ENCODE measurements at regions not wholly inside any gene's neighbourhood (a gene's known extent, or its start where the extent isn't known, plus 50 kb on each side); places are given as distances from the start of the nearest gene placed in this dataset.

DNA sequence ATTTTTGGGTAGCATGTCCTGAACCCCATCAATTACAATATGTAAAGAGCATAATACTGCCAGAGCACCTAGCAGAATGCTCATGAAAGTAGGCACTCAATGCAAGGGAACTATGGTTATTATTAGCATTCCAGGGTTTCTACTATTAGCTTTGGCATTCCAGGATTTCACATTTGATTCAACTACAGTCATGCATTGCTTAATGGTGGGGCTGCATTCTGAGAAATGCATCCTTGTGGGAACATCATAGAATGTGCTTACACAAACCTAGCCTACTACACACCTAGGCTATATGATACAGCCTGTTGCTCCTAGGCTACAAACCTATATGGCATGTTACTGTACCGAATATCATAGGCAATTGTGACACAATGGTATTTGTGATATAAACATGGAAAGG is 247.8 kb downstream of the CD83 start:
- H3K4me3 Mint-ChIP-seq: no peak overlapping the region
- no peak overlapping the region for H3K27ac Mint-ChIP-seq
- no peaks in the 10 kb centered on the region for H3K9me3 Mint-ChIP-seq
- DNase-seq (ENCODE audit: low spot score): no peak
- peaks cover 5% of the 10 kb centered on the region for H3K4me1 Mint-ChIP-seq (ENCODE audit: low read depth)
- H3K27me3 Mint-ChIP-seq (ENCODE audit: low read depth): no peaks in the 10 kb centered on the region
- no peaks in the 10 kb centered on the region for H3K36me3 Mint-ChIP-seq (ENCODE audit: low read depth)

DNA sequence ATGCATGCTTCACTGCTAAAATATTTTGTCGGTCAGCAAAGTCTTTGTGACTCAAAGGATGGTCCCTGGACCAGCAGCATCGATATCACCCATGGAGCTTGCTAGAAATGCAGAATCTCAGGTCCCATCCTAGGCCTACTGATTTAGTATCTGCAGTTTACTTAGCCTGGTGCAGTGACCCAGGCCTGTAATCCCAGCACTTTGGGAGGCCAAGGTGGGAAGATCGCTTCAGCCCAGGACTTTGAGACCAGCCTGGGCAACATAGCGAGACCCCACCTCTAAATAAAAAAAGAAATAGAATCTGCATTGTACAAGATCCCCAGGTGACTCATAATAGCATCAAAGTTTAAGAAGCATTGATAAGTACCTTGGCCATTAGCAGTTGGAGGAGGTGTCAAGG is 248.7 kb downstream of the CD83 start:
- H3K27ac Mint-ChIP-seq: no peak overlapping the region
- no peak overlapping the region for H3K4me3 Mint-ChIP-seq
- no peaks in the 10 kb centered on the region for H3K9me3 Mint-ChIP-seq
- H3K27me3 Mint-ChIP-seq (ENCODE audit: low read depth): no peaks in the 10 kb centered on the region
- no peaks in the 10 kb centered on the region for H3K36me3 Mint-ChIP-seq (ENCODE audit: low read depth)
- no peak for DNase-seq (ENCODE audit: low spot score)
- peaks cover 7% of the 10 kb centered on the region for H3K4me1 Mint-ChIP-seq (ENCODE audit: low read depth)

DNA sequence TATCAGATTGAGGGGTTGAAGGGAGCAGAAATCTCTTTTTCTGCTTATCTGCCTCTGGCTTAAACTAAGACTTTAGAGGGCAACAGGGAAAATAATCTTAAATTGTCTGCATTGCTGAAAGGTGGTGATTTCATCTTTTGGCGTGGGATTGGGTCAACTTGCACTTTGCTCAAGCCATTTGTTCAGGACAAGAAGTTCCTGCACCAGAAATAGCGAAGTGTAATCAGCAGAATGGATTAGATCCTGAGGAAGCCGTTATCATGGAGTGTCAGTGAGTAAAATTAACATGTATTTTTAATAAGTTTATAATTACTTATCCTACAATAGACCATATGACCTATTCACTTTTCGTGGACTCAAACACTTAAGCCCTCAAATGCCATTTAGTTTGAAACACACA is 249.3 kb downstream of the CD83 start:
- peaks cover 10% of the 10 kb centered on the region for H3K4me1 Mint-ChIP-seq (ENCODE audit: low read depth)
- H3K9me3 Mint-ChIP-seq: no peaks in the 10 kb centered on the region
- no peak overlapping the region for H3K27ac Mint-ChIP-seq
- H3K36me3 Mint-ChIP-seq (ENCODE audit: low read depth): no peaks in the 10 kb centered on the region
- no peaks in the 10 kb centered on the region for H3K27me3 Mint-ChIP-seq (ENCODE audit: low read depth)
- H3K4me3 Mint-ChIP-seq: no peak overlapping the region
- DNase-seq (ENCODE audit: low spot score): no peak

DNA sequence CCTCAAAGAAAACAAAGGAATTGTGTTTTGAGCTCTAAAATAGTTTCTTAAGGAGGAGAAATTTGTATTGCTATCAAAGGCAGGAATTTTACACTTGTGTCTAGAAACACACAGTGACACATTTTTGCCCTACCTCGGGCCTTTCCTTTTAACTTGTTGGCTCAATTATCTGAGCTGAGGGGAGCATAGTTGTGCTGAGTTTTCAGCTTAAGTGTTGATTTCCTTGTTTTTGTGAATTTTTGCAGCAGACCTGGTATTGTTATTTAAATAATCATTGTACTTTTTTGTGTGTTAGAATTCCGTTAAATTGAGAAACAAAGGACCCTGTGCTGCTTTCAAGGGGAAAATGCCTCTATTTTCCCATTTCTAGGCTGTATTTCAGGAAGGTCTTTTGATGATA is 249.7 kb downstream of the CD83 start:
- H3K27ac Mint-ChIP-seq: no peak overlapping the region
- peaks cover 12% of the 10 kb centered on the region for H3K4me1 Mint-ChIP-seq (ENCODE audit: low read depth)
- H3K9me3 Mint-ChIP-seq: no peaks in the 10 kb centered on the region
- H3K36me3 Mint-ChIP-seq (ENCODE audit: low read depth): no peaks in the 10 kb centered on the region
- no peak for DNase-seq (ENCODE audit: low spot score)
- H3K4me3 Mint-ChIP-seq: no peak overlapping the region
- H3K27me3 Mint-ChIP-seq (ENCODE audit: low read depth): no peaks in the 10 kb centered on the region

DNA sequence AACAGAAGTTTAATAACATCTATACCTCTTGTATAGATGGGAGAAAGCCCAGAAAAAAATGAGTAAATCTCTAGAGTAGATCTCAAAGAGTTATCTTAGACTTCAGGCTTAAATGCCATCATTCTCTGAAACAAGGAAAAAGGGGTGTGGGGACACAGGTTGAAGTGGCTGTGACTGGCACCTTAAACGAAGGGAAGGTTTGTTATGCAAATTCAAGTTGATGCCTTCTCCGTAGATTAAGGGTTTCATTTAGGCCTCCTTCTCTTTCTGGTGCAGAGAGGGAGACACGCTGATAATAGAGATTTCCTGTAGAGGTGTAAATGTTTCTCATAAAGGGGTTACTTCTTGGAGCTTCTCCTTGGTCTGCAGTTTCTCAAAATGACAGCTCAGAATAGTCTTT is 252.1 kb downstream of the CD83 start:
- Mint-ChIP-seq H3K4me3 (no peak overlapping the region), H3K4me1 (ENCODE audit: low read depth) (peaks cover 24% of the 10 kb centered on the region), H3K27ac (no peak overlapping the region), H3K9me3 (no peaks in the 10 kb centered on the region), H3K27me3 (ENCODE audit: low read depth) (no peaks in the 10 kb centered on the region), H3K36me3 (ENCODE audit: low read depth) (no peaks in the 10 kb centered on the region)
- no peak for DNase-seq (ENCODE audit: low spot score)

DNA sequence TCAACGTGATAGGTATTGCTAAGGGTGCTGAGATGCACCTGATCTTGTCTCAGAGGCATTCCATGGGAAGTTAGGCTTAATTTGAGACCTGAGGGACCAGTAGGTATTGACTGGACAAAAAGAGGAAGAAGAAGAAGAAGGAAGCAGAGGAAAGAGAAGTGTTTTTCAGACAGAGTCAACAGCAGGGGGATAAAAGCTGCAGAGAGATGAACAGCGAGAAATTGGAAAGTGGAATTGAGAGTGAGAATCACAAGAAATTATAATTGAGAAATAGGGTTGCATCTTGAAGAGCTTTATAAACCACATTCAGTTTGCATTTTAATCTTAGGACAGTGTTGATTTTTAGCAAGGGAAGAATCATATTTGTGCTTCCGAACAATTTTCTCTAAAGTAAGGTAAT is 254.0 kb downstream of the CD83 start:
- Mint-ChIP-seq H3K4me3 (no peak overlapping the region), H3K27me3 (ENCODE audit: low read depth) (no peaks in the 10 kb centered on the region), H3K4me1 (ENCODE audit: low read depth) (peaks cover 35% of the 10 kb centered on the region), H3K9me3 (no peaks in the 10 kb centered on the region), H3K27ac (no peak overlapping the region), H3K36me3 (ENCODE audit: low read depth) (no peaks in the 10 kb centered on the region)
- no peak for DNase-seq (ENCODE audit: low spot score)

DNA sequence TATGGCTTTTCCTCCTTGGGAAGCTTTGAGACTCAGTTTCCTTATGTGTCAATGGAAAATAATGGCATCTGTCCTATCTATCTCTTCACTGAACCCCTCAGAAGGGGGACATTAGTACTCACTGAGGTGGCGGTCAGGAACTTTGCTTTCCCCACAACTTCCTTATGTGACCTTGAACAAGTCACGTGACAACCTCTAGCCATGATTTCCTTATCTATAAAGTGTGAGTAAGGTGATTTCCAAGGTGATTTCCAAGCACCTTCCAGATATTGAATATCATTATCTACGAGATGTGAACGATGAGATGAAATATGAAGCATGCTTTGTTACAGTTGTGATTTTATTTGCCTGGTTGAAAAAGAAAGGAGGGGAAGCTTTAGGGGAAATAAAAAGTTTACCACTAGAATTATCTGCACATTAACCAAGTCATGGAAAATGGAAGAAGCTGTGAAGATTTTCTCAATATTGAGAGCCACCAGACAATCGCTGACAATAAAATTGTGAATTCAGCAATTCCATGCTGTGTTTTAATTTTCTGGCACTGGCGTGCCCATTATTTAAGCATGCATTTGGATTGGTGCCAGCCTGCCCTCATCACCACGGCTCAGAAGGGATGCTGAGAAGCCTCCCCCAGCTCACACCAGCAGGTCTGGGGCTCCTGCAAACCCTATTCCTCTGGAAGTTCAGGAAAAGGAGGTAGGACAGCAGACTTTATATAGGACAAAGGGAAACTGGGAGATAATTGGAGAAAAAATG is 255.3 kb downstream of the CD83 start:
- no peaks in the 10 kb centered on the region for H3K36me3 Mint-ChIP-seq (ENCODE audit: low read depth)
- no peaks in the 10 kb centered on the region for H3K9me3 Mint-ChIP-seq
- no peak overlapping the region for H3K27ac Mint-ChIP-seq
- no peak for DNase-seq (ENCODE audit: low spot score)
- no peak overlapping the region for H3K4me3 Mint-ChIP-seq
- peaks cover 35% of the 10 kb centered on the region for H3K4me1 Mint-ChIP-seq (ENCODE audit: low read depth)
- H3K27me3 Mint-ChIP-seq (ENCODE audit: low read depth): no peaks in the 10 kb centered on the region

DNA sequence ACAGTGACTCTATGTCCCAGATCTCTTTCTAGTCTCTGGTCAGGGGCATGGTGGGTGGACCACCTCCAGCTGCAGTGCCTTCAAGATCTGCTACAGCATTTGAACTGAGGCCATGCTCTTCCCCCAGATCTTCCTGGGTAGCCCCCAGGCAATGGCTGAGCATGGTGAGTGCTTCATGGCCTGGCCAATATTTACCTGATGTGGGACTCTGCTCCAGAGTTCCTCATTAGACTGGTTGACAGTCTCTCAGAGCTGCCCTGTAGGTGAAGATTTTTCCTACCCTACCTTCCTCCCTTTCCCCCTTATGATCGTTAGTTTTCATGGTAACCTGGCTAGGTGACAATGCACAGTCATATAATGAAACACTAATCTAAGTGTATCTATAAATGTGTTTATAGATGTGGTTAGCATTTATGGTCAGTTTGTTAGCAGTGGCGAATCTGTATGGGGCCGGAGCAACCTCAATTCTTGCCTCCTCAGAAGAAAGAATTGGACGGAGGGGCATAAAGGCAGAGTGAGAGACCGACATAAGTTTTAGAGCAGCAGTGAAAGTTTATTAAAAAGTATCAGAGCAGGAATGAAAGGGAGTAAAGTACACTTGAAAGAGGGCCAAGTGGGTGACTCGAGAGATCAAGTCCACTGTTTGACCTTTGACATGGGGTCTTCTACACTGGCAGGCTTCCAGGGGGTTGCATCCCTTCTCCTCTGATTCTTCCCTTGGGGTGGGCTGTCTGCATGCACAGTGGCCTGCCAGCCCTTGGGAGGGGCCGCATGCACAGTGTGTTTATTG is 256.3 kb downstream of the CD83 start:
- H3K9me3 Mint-ChIP-seq: peaks cover 4% of the 10 kb centered on the region
- H3K36me3 Mint-ChIP-seq (ENCODE audit: low read depth): peaks cover 3% of the 10 kb centered on the region
- no peaks in the 10 kb centered on the region for H3K27me3 Mint-ChIP-seq (ENCODE audit: low read depth)
- H3K4me1 Mint-ChIP-seq (ENCODE audit: low read depth): peaks cover 35% of the 10 kb centered on the region
- no peak overlapping the region for H3K27ac Mint-ChIP-seq
- H3K4me3 Mint-ChIP-seq: no peak overlapping the region
- no peak for DNase-seq (ENCODE audit: low spot score)

DNA sequence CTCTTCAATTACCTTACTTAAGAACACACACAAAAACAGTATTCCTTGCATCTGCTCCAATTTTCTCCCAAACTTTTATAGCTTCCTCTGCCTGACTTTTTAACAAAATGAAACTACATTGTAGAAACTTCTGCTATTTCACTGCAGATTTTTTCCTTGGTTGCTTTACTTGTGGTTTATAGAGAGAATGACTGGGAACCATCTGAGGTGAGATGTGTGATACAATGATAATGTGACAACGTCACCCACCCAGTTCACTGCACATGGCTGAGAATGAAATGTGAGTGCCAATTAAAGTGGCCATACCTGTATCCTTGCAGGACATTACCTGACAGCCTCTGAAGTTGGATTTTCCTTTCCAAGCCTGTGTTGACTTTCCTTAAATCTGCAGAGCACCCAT is 258.4 kb downstream of the CD83 start:
- peaks cover 4% of the 10 kb centered on the region for H3K9me3 Mint-ChIP-seq
- no peaks in the 10 kb centered on the region for H3K27me3 Mint-ChIP-seq (ENCODE audit: low read depth)
- peaks cover 43% of the 10 kb centered on the region for H3K4me1 Mint-ChIP-seq (ENCODE audit: low read depth)
- H3K36me3 Mint-ChIP-seq (ENCODE audit: low read depth): peaks cover 3% of the 10 kb centered on the region
- DNase-seq (ENCODE audit: low spot score): peak; percentile 27
- H3K27ac Mint-ChIP-seq: no peak overlapping the region
- peak overlapping the region; percentile 3 for H3K4me3 Mint-ChIP-seq

DNA sequence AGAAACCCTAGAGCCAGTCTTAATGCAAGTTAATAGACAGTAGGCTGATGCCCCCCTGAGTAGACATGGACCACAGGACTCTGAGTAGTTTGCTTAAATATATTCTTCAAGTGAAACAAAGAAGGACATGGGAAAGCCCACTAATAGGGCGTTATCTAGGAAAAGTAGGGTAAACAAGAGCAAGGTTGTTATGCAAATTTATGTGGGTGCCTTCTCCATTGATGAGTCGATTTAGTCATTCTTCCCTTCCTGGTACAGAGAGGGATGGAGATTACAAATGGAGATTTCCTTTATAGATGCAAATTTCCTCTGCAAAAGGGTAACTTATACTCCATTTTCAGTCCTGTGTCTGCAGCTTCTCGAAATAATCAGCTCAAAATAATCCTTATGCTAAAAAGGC is 262.0 kb downstream of the CD83 start:
- Mint-ChIP-seq H3K4me1 (ENCODE audit: low read depth) (peaks cover 47% of the 10 kb centered on the region), H3K9me3 (peaks cover 4% of the 10 kb centered on the region), H3K27me3 (ENCODE audit: low read depth) (no peaks in the 10 kb centered on the region), H3K27ac (no peak overlapping the region), H3K36me3 (ENCODE audit: low read depth) (peaks cover 3% of the 10 kb centered on the region), H3K4me3 (no peak overlapping the region)
- no peak for DNase-seq (ENCODE audit: low spot score)

DNA sequence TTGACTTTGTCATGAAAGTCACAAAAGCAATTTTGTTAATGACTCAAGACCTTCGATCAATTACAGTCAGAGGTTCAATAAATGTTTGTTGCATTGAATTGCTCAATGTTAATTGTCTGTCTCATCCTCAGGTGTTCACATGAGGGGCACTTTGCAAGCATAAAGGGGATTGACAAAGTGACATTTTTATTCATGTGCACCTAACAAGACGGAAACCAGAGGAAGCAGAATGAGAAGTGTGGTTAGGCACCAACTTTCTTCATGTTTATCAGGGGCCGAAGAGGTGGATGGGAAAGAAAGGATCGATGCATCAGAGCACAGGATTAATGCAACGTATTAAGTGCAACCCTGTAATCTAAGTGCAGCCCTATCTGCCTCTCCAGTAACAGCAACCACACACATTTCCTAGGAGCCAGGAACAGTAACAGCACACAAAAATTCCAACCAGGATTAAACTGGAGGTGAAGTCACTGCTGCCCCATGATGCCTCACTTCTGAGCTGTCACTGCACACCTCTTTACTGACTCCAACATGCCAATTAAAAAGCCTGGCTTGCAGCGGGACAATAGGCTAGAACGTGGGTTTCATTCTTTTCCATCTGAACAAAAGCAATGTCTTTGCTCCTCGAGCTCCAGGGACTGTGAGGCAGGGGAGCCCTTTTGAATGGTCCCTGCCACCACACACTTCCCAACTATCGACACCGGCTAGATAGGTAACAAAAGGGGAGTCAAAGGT is 262.7 kb downstream of the CD83 start:
- no peak overlapping the region for H3K27ac Mint-ChIP-seq

DNA sequence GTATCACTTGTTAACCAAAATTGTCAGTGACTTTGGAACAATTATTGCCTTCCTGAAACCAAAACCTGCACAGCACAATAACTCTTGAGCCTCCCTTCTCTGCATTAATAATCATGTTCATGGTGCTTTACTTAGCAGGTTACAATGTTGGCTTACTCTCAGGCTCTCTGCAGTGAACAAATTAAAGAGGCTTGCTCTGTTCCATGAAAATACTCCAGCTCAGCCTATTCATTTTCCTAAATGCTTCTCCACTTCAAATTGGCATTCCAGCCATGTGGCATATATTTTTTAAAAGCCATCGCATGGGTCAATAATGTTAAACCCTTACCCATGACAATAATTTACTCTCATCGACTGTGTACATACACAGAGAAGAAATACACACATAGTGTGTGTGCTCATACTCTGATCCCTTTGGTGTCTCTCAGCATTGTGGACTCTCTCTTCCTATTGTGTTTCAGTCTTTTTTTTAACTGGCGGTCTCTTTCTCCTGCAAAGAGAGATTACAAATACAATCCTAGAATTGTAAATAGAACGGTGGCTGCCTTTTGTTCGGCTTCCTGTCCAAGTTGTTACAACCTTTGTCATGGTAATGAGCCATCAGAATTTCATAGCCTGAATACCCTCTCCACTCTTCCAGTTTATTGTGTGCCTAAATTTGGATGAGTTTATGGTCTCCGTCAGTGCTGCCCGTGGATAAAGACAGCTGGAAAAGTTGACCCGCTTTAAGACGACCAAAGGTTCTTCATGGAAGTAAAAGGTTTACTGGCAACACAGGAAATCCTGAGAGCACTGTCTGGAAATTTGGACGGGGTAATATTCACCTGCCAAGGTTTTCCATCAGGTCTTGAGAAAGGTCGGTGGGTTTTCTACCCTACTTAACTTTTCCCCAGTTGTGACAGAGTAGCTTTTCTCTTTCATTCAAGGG is 263.6 kb downstream of the CD83 start:
- peaks cover 3% of the 10 kb centered on the region for H3K36me3 Mint-ChIP-seq (ENCODE audit: low read depth)
- peaks cover 42% of the 10 kb centered on the region for H3K4me1 Mint-ChIP-seq (ENCODE audit: low read depth)
- H3K27me3 Mint-ChIP-seq (ENCODE audit: low read depth): no peaks in the 10 kb centered on the region
- H3K27ac Mint-ChIP-seq: no peak overlapping the region
- DNase-seq (ENCODE audit: low spot score): no peak
- peaks cover 4% of the 10 kb centered on the region for H3K9me3 Mint-ChIP-seq
- no peak overlapping the region for H3K4me3 Mint-ChIP-seq

More for the DNA sequence above, 262.7 kb downstream of the CD83 start:
- Mint-ChIP-seq H3K36me3 (ENCODE audit: low read depth) (peaks cover 3% of the 10 kb centered on the region), H3K9me3 (peaks cover 4% of the 10 kb centered on the region), H3K4me3 (no peak overlapping the region), H3K27me3 (ENCODE audit: low read depth) (no peaks in the 10 kb centered on the region), H3K4me1 (ENCODE audit: low read depth) (peaks cover 47% of the 10 kb centered on the region)
- DNase-seq (ENCODE audit: low spot score): no peak

DNA sequence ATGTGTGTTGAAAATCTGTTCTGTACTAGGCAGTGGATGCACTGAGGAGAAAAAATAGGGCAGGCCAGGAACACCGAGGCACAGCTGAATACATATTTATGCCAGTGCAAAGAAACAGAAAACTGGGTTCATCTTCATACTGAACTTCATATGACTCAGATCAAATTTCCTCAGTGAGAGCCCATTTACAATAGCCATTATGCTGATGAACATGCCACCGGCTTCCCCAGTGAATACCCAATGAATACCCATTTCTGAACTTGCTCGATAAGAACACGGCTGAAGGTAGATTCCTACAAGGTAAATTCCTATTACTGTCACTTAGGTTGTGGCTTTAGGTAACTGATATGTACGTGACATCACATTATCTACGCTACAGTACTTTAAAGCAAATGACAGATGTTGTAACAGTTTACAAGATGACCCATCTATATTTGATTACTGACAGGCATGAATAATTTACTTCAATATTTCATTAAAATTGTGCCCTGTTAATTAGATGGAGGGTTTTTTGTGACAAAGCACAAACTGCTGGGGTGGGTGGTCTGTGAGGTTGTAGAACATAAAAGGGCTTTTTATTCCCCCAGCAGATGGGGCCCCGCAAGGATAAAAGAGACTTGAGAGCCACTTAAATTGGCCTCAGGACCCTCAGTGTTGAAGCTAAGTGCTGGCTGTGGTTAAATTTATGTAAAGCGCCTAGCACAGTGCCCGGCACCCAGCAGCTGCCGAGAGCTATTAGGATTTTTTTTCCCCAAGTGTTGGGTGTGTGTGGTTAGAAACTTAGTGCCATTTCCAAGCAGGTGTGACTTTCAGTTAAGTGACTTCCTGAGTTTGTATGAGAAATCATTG is 264.5 kb downstream of the CD83 start:
- Mint-ChIP-seq H3K27me3 (ENCODE audit: low read depth) (no peaks in the 10 kb centered on the region), H3K4me1 (ENCODE audit: low read depth) (peaks cover 48% of the 10 kb centered on the region)
- DNase-seq (ENCODE audit: low spot score): no peak

More for the DNA sequence above, 264.5 kb downstream of the CD83 start:
- H3K9me3 Mint-ChIP-seq: peaks cover 4% of the 10 kb centered on the region
- peaks cover 3% of the 10 kb centered on the region for H3K36me3 Mint-ChIP-seq (ENCODE audit: low read depth)
- no peak overlapping the region for H3K4me3 Mint-ChIP-seq
- H3K27ac Mint-ChIP-seq: no peak overlapping the region

All from T-helper 2 cell treated with Interferon-gamma antibody and Interleukin-4, amounts not matched to agents 5 μg/mL and 100 μg/mL, for 36 hours (primary cell).